ENCODE measurements at regions not wholly inside any gene's neighbourhood (a gene's known extent, or its start where the extent isn't known, plus 50 kb on each side); places are given as distances from the start of the nearest gene placed in this dataset.

- TF ChIP-seq CTCF (IDR thresholded peaks at IDR 0.05) (no peak), MAX (IDR thresholded peaks at IDR 0.05; ENCODE audit: low read depth) (no peak), GABPA (IDR thresholded peaks at IDR 0.05; ENCODE audit: low read depth) (no peak), EP300 (IDR thresholded peaks at IDR 0.05; ENCODE audit: borderline replicate concordance in 1 of 2, low read depth in 1 of 2, low read length in 1 of 2) (no peak), EZH2phosphoT487 (IDR thresholded peaks at IDR 0.05; ENCODE audit: borderline replicate concordance, low read depth) (no peak), POLR2AphosphoS5 (IDR thresholded peaks at IDR 0.05; ENCODE audit: low read depth, low read length) (no peak), REST (IDR thresholded peaks at IDR 0.05; ENCODE audit: low read depth, low read length) (no peak), RFX5 (IDR thresholded peaks at IDR 0.05; ENCODE audit: low read length) (no peak), TEAD4 (IDR thresholded peaks at IDR 0.05; ENCODE audit: borderline replicate concordance, insufficient read depth) (no peak), USF1 (IDR thresholded peaks at IDR 0.05; ENCODE audit: borderline replicate concordance, low read depth) (no peak)
These were observed 775.4 kb downstream of the SEMA5A start for GRCh38 chr5:8770431-8770830.

Measured in SK-N-SH (cell line).